ENCODE measurements at regions not wholly inside any gene's neighbourhood (a gene's known extent, or its start where the extent isn't known, plus 50 kb on each side); places are given as distances from the start of the nearest gene placed in this dataset.

- TF ChIP-seq CTCF (IDR thresholded peaks at IDR 0.05; ENCODE audit: unreplicated experiment) = no peak
- CTCF ChIA-PET = no interaction called here
- H3K4me1 Mint-ChIP-seq (ENCODE audit: low read depth, unreplicated experiment) = no peaks in the 10 kb centered on the region
- peaks cover 76% of the 10 kb centered on the region for H3K27me3 Mint-ChIP-seq (ENCODE audit: unreplicated experiment)
- H3K36me3 Mint-ChIP-seq (ENCODE audit: insufficient read depth, unreplicated experiment) = no peaks in the 10 kb centered on the region
- H3K27ac Mint-ChIP-seq (ENCODE audit: unreplicated experiment) = no peak overlapping the region
- no TSS peak for BruUV-seq (replicated peaks)
- no peaks in the 10 kb centered on the region for H3K9me3 Mint-ChIP-seq (ENCODE audit: low read depth, unreplicated experiment)
- H3K4me3 Mint-ChIP-seq (ENCODE audit: low read depth, unreplicated experiment) = no peak overlapping the region
- DNase-seq = no peak
- intact Hi-C loops (cut with micrococcal nuclease; ENCODE audit: unreplicated experiment) = no loop called here
Observed at GRCh38 chr17:5687646-5688045, 103.3 kb upstream of the NLRP1 start.

GRCh38 chr17:5693821-5694220 is 109.5 kb upstream of the NLRP1 start:
- Mint-ChIP-seq H3K27ac (ENCODE audit: unreplicated experiment) (no peak overlapping the region), H3K9me3 (ENCODE audit: low read depth, unreplicated experiment) (no peaks in the 10 kb centered on the region), H3K4me3 (ENCODE audit: low read depth, unreplicated experiment) (no peak overlapping the region), H3K4me1 (ENCODE audit: low read depth, unreplicated experiment) (no peaks in the 10 kb centered on the region), H3K27me3 (ENCODE audit: unreplicated experiment) (peaks cover 89% of the 10 kb centered on the region), H3K36me3 (ENCODE audit: insufficient read depth, unreplicated experiment) (no peaks in the 10 kb centered on the region)
- no peak for DNase-seq
- no peak for TF ChIP-seq CTCF (IDR thresholded peaks at IDR 0.05; ENCODE audit: unreplicated experiment)
- intact Hi-C loops (cut with micrococcal nuclease; ENCODE audit: unreplicated experiment) = loop anchor here (10.0 kb wide), 1 partner anchor 281 kb away; no protein-coding TSS in a partner anchor
- no TSS peak for BruUV-seq (replicated peaks)
- CTCF ChIA-PET = no interaction called here

- no TSS peak for BruUV-seq (replicated peaks)
- no peaks in the 10 kb centered on the region for H3K4me1 Mint-ChIP-seq (ENCODE audit: low read depth, unreplicated experiment)
- no peak for DNase-seq
- no peak for TF ChIP-seq CTCF (IDR thresholded peaks at IDR 0.05; ENCODE audit: unreplicated experiment)
- no peak overlapping the region for H3K4me3 Mint-ChIP-seq (ENCODE audit: low read depth, unreplicated experiment)
- H3K9me3 Mint-ChIP-seq (ENCODE audit: low read depth, unreplicated experiment) = no peaks in the 10 kb centered on the region
- H3K27ac Mint-ChIP-seq (ENCODE audit: unreplicated experiment) = no peak overlapping the region
- intact Hi-C loops (cut with micrococcal nuclease; ENCODE audit: unreplicated experiment) = loop anchor here (10.0 kb wide), 1 partner anchor 280 kb away; no protein-coding TSS in a partner anchor
- CTCF ChIA-PET = no interaction called here
- H3K27me3 Mint-ChIP-seq (ENCODE audit: unreplicated experiment) = peaks cover 89% of the 10 kb centered on the region
- no peaks in the 10 kb centered on the region for H3K36me3 Mint-ChIP-seq (ENCODE audit: insufficient read depth, unreplicated experiment)
Observed at GRCh38 chr17:5694551-5694950, 110.2 kb upstream of the NLRP1 start.

- intact Hi-C loops (cut with micrococcal nuclease; ENCODE audit: unreplicated experiment) = loop anchor here (10.0 kb wide), 1 partner anchor 279 kb away; no protein-coding TSS in a partner anchor
- CTCF ChIA-PET = no interaction called here
- no peak for TF ChIP-seq CTCF (IDR thresholded peaks at IDR 0.05; ENCODE audit: unreplicated experiment)
- peaks cover 85% of the 10 kb centered on the region for H3K27me3 Mint-ChIP-seq (ENCODE audit: unreplicated experiment)
- H3K4me1 Mint-ChIP-seq (ENCODE audit: low read depth, unreplicated experiment) = no peaks in the 10 kb centered on the region
- DNase-seq = no peak
- H3K9me3 Mint-ChIP-seq (ENCODE audit: low read depth, unreplicated experiment) = no peaks in the 10 kb centered on the region
- H3K4me3 Mint-ChIP-seq (ENCODE audit: low read depth, unreplicated experiment) = no peak overlapping the region
- BruUV-seq (replicated peaks) = no TSS peak
- H3K27ac Mint-ChIP-seq (ENCODE audit: unreplicated experiment) = no peak overlapping the region
- H3K36me3 Mint-ChIP-seq (ENCODE audit: insufficient read depth, unreplicated experiment) = no peaks in the 10 kb centered on the region
Observed at GRCh38 chr17:5695480-5695879, 111.2 kb upstream of the NLRP1 start.
